Vagina (tissue), 2 donors: ENCODE measurements at regions not wholly inside any gene's neighbourhood (a gene's known extent, or its start where the extent isn't known, plus 50 kb on each side); places are given as distances from the start of the nearest gene placed in this dataset.

Experiments used
- DNase-seq, 2 donors: peaks; one replicate each; pipeline ENCODE4 v3.0.0-alpha.2; 2017; ENCODE audit errors: extremely low spot score in 2 of 2
- H3K27ac ChIP-seq: fragments of 200-600 bp; sonication (generic); one replicate; pipeline ENCODE4 v1.5.1; 2019
- H3K27me3 ChIP-seq: fragments of 200-600 bp; sonication (generic); one replicate; pipeline ENCODE4 v1.5.1; 2019
- H3K36me3 ChIP-seq, 2 donors: fragments of 200-600 bp; sonication (generic); one replicate each; pipeline ENCODE4 v1.5.1; 2017 to 2019
- H3K4me1 ChIP-seq: fragments of 200-600 bp; sonication (generic); one replicate; pipeline ENCODE4 v1.5.1; 2019
- H3K4me3 ChIP-seq, 2 donors: fragments of 200-600 bp; sonication (generic); 1 replicate in 1 of 2; 2 replicates in 1 of 2; pipeline ENCODE4 v1.5.1; 2016 to 2019
- H3K9me3 ChIP-seq: fragments of 200-600 bp; sonication (generic); one replicate; pipeline ENCODE4 v1.5.1; 2019
- CTCF ChIP-seq, 3 experiments: fragments of 450-650 bp in 2 of 3; fragments of 200-600 bp in 1 of 3; sonication (generic) in 1 of 3; IDR thresholded peaks; one replicate each; pipeline ENCODE4 v1.5.1; 2017 to 2019; ENCODE audit warnings: antibody characterized with exemption in 3 of 3, mild to moderate bottlenecking in 2 of 3, moderate library complexity in 2 of 3
- POLR2A ChIP-seq, 2 donors: fragments of 450-650 bp; IDR thresholded peaks; one replicate each; pipeline ENCODE4 v1.6.1; 2017; ENCODE audit warnings: antibody characterized with exemption in 2 of 2, mild to moderate bottlenecking in 2 of 2, moderate library complexity in 2 of 2
- POLR2AphosphoS5 ChIP-seq, 2 donors: sonication (generic); formaldehyde crosslinking; IDR thresholded peaks; one replicate each; pipeline ENCODE4 v1.9.0; 2017; ENCODE audit warnings: antibody characterized with exemption in 2 of 2, mild to moderate bottlenecking in 2 of 2, low read depth in 1 of 2; ENCODE audit not compliant: insufficient read depth in 1 of 2
- intact Hi-C: fragments of 100-400 bp; cut with DNase I; formaldehyde crosslinking; loops from one replicate; pipeline ENCODE4 v1.15.1; 2023

- peaks cover 6% of the 10 kb centered on the region for H3K4me1 ChIP-seq
- TF ChIP-seq CTCF (IDR thresholded peaks at IDR 0.05) (no peak), POLR2A (IDR thresholded peaks at IDR 0.05) (no peak), POLR2AphosphoS5 (IDR thresholded peaks at IDR 0.05; ENCODE audit: insufficient read depth in 1 of 2, low read depth in 1 of 2) (no peak)
- no peaks in the 10 kb centered on the region for H3K9me3 ChIP-seq
- H3K27me3 ChIP-seq = no peaks in the 10 kb centered on the region
- H3K27ac ChIP-seq = no peak overlapping the region
- H3K4me3 ChIP-seq = no peak overlapping the region
- DNase-seq = no peak
- intact Hi-C loops = no loop called here
- H3K36me3 ChIP-seq = no peaks in the 10 kb centered on the region
Observed at GRCh38 chr10:121128164-121128563, 277.0 kb downstream of the WDR11 start.

- no peak overlapping the region for H3K27ac ChIP-seq
- no peaks in the 10 kb centered on the region for H3K27me3 ChIP-seq
- H3K4me1 ChIP-seq = peaks cover 6% of the 10 kb centered on the region
- no peaks in the 10 kb centered on the region for H3K9me3 ChIP-seq
- TF ChIP-seq CTCF (IDR thresholded peaks at IDR 0.05) (no peak), POLR2AphosphoS5 (IDR thresholded peaks at IDR 0.05; ENCODE audit: insufficient read depth in 1 of 2, low read depth in 1 of 2) (no peak), POLR2A (IDR thresholded peaks at IDR 0.05) (no peak)
- H3K36me3 ChIP-seq = no peaks in the 10 kb centered on the region
- H3K4me3 ChIP-seq = no peak overlapping the region
- intact Hi-C loops = no loop called here
- DNase-seq = no peak
Observed at GRCh38 chr10:121129266-121129665, 278.1 kb downstream of the WDR11 start.

GRCh38 chr10:121130382-121130781 lies 279.2 kb downstream of the WDR11 start:
- H3K27me3 ChIP-seq = no peaks in the 10 kb centered on the region
- no peak overlapping the region for H3K4me3 ChIP-seq
- no peak overlapping the region for H3K27ac ChIP-seq
- H3K4me1 ChIP-seq = peaks cover 6% of the 10 kb centered on the region
- H3K9me3 ChIP-seq = no peaks in the 10 kb centered on the region
- no peak for DNase-seq
- H3K36me3 ChIP-seq = no peaks in the 10 kb centered on the region
- intact Hi-C loops = no loop called here
- no peak for TF ChIP-seq CTCF (IDR thresholded peaks at IDR 0.05)
- TF ChIP-seq POLR2AphosphoS5 (IDR thresholded peaks at IDR 0.05; ENCODE audit: insufficient read depth in 1 of 2, low read depth in 1 of 2) = no peak
- no peak for TF ChIP-seq POLR2A (IDR thresholded peaks at IDR 0.05)

GRCh38 chr10:121131014-121131413 lies 279.9 kb downstream of the WDR11 start:
- DNase-seq = no peak
- H3K9me3 ChIP-seq = no peaks in the 10 kb centered on the region
- TF ChIP-seq CTCF (IDR thresholded peaks at IDR 0.05) (no peak), POLR2A (IDR thresholded peaks at IDR 0.05) (no peak), POLR2AphosphoS5 (IDR thresholded peaks at IDR 0.05; ENCODE audit: insufficient read depth in 1 of 2, low read depth in 1 of 2) (no peak)
- H3K27me3 ChIP-seq = no peaks in the 10 kb centered on the region
- H3K27ac ChIP-seq = no peak overlapping the region
- intact Hi-C loops = no loop called here
- peaks cover 6% of the 10 kb centered on the region for H3K4me1 ChIP-seq
- no peak overlapping the region for H3K4me3 ChIP-seq
- H3K36me3 ChIP-seq = no peaks in the 10 kb centered on the region

GRCh38 chr10:121131426-121132265 lies 280.5 kb downstream of the WDR11 start:
- no peaks in the 10 kb centered on the region for H3K27me3 ChIP-seq
- no peaks in the 10 kb centered on the region for H3K36me3 ChIP-seq
- no peak overlapping the region for H3K4me3 ChIP-seq
- H3K9me3 ChIP-seq = no peaks in the 10 kb centered on the region
- no peak for DNase-seq
- no peak for TF ChIP-seq POLR2A (IDR thresholded peaks at IDR 0.05)
- peaks cover 8% of the 10 kb centered on the region for H3K4me1 ChIP-seq
- H3K27ac ChIP-seq = no peak overlapping the region
- intact Hi-C loops = no loop called here
